Osteoblast (primary cell): ENCODE measurements at regions not wholly inside any gene's neighbourhood (a gene's known extent, or its start where the extent isn't known, plus 50 kb on each side); places are given as distances from the start of the nearest gene placed in this dataset.

Experiments used
- DNase-seq: peaks from one replicate; pipeline ENCODE4 v3.0.0; 2011; ENCODE audit warnings: low spot score, mixed read lengths; ENCODE audit not compliant: insufficient read length; ENCODE audit errors: missing footprints
- H2AFZ ChIP-seq: 2 replicates; pipeline ENCODE4 v1.6.0; 2011; ENCODE audit warnings: mild to moderate bottlenecking, low read length
- H3K27ac ChIP-seq: 2 replicates; pipeline ENCODE4 v1.5.1; 2011; ENCODE audit warnings: mild to moderate bottlenecking, low read depth, low read length, moderate library complexity
- H3K27me3 ChIP-seq: 2 replicates; pipeline ENCODE4 v1.6.0; 2012; ENCODE audit warnings: mild to moderate bottlenecking, control low read depth, inconsistent platforms, low read length, moderate library complexity; ENCODE audit not compliant: insufficient read depth
- H3K36me3 ChIP-seq: 2 replicates; pipeline ENCODE4 v1.5.1; 2011; ENCODE audit warnings: mild to moderate bottlenecking, low read length, control low read depth, moderate library complexity; ENCODE audit not compliant: insufficient read depth
- H3K4me1 ChIP-seq: 2 replicates; pipeline ENCODE4 v1.5.1; 2011; ENCODE audit warnings: mild to moderate bottlenecking, low read length, control low read depth, moderate library complexity; ENCODE audit not compliant: insufficient read depth
- H3K4me2 ChIP-seq: 2 replicates; pipeline ENCODE4 v1.6.0; 2011; ENCODE audit warnings: mild to moderate bottlenecking, low read length; ENCODE audit not compliant: insufficient read depth
- H3K4me3 ChIP-seq: fragments of 200-600 bp; sonication (generic); 3 replicates; pipeline ENCODE4 v1.5.1; 2012; ENCODE audit warnings: mild to moderate bottlenecking, low read length, inconsistent platforms; ENCODE audit not compliant: insufficient read depth
- H3K79me2 ChIP-seq: 2 replicates; pipeline ENCODE4 v1.6.0; 2012; ENCODE audit warnings: mild to moderate bottlenecking, low read length, control low read depth, inconsistent platforms; ENCODE audit not compliant: insufficient read depth
- H3K9me3 ChIP-seq: 2 replicates; pipeline ENCODE4 v1.5.1; 2011; ENCODE audit warnings: low read depth, low read length, control low read depth
- H4K20me1 ChIP-seq: 2 replicates; pipeline ENCODE4 v1.6.0; 2012; ENCODE audit warnings: mild to moderate bottlenecking, low read length, control low read depth; ENCODE audit not compliant: insufficient read depth
- TF ChIP-seq, protein P1 (sequence below): IDR thresholded peaks from 2 replicates; pipeline ENCODE4 v1.5.1; 2011; ENCODE audit warnings: mild to moderate bottlenecking, low read depth, low read length, moderate library complexity; ENCODE audit errors: extremely low read depth

DNA sequence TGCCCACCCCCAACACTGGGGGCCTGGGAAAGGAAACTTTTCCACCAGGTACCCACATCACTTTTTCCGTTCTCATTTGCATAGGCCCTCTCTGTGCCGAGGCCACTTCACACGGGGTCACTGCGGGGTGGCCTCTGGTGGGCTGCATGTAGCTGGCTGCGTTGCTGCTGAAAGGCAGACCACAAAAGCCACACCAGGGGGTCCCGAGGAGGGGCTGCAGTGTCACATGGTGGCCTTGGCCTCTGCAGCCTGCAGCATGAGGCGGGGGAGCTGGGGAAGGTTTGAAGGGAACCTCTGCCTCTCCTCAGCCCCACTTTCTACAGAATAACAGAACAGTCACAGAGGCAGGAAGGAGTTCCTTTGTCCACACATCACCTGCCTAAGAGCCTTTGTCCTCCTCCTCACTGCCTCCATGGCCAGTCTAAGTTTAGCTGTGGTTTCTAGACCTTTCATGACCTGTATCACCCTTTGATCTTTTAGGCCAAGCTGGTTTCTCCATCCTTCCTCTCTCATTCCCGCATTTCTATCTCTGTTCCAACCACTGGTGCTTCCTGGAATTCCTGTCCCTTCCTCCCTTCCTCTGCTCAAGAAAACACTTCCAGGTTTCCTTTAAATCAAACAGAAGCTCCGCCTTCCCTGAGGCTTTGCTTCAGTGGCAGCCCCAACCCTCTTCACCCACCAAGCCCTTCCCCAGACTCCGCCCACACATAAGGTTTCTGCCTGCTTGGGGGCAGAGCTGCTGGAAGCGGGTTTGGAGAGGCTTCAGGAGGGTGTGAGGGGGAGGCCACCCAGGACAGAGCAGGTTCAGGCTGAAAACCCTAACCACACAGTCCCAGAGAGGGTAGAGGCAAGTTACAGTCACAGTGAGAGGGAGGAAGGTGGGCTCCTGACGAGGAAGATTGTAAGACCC lies 150.7 kb upstream of the TLE3 start:
- TF ChIP-seq, protein P1, sequence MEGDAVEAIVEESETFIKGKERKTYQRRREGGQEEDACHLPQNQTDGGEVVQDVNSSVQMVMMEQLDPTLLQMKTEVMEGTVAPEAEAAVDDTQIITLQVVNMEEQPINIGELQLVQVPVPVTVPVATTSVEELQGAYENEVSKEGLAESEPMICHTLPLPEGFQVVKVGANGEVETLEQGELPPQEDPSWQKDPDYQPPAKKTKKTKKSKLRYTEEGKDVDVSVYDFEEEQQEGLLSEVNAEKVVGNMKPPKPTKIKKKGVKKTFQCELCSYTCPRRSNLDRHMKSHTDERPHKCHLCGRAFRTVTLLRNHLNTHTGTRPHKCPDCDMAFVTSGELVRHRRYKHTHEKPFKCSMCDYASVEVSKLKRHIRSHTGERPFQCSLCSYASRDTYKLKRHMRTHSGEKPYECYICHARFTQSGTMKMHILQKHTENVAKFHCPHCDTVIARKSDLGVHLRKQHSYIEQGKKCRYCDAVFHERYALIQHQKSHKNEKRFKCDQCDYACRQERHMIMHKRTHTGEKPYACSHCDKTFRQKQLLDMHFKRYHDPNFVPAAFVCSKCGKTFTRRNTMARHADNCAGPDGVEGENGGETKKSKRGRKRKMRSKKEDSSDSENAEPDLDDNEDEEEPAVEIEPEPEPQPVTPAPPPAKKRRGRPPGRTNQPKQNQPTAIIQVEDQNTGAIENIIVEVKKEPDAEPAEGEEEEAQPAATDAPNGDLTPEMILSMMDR = no peak
- Histone ChIP-seq H3K27me3 (no peaks in the 10 kb centered on the region), H2AFZ (no peak overlapping the region), H3K9me3 (no peaks in the 10 kb centered on the region), H3K4me2 (no peak overlapping the region), H3K79me2 (no peaks in the 10 kb centered on the region), H4K20me1 (no peaks in the 10 kb centered on the region), H3K27ac (no peak overlapping the region), H3K36me3 (no peaks in the 10 kb centered on the region), H3K4me3 (no peak overlapping the region), H3K4me1 (peaks cover 3% of the 10 kb centered on the region)
- peak; percentile 73 for DNase-seq

DNA sequence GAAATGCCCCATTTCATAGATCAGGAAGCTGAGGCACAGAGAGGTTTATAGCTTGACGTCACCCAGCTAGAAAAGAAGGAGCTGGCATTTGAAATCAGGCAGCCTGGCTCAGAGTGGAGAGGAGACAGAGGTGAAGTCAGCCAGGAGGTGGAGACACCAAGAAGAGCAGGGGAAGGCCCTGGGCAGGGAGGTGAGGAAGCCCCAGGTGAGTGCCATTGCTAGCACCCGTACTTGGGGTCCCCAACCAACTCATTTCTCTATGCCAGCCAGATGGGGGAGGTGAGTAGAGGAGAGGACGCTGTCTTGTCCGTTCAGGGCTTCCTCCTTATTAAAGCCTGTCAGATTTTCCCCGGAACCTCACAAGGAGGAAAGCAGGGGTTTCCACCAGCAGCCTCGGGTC lies 149.6 kb upstream of the TLE3 start:
- peaks cover 3% of the 10 kb centered on the region for H3K4me1 ChIP-seq
- no peak overlapping the region for H3K27ac ChIP-seq
- no peaks in the 10 kb centered on the region for H4K20me1 ChIP-seq
- peak; percentile 56 for DNase-seq
- H3K27me3 ChIP-seq = no peaks in the 10 kb centered on the region
- H3K79me2 ChIP-seq = no peaks in the 10 kb centered on the region
- no peak overlapping the region for H2AFZ ChIP-seq
- H3K9me3 ChIP-seq = no peaks in the 10 kb centered on the region
- no peaks in the 10 kb centered on the region for H3K36me3 ChIP-seq
- TF ChIP-seq, protein P1 = no peak
- no peak overlapping the region for H3K4me2 ChIP-seq
- no peak overlapping the region for H3K4me3 ChIP-seq

DNA sequence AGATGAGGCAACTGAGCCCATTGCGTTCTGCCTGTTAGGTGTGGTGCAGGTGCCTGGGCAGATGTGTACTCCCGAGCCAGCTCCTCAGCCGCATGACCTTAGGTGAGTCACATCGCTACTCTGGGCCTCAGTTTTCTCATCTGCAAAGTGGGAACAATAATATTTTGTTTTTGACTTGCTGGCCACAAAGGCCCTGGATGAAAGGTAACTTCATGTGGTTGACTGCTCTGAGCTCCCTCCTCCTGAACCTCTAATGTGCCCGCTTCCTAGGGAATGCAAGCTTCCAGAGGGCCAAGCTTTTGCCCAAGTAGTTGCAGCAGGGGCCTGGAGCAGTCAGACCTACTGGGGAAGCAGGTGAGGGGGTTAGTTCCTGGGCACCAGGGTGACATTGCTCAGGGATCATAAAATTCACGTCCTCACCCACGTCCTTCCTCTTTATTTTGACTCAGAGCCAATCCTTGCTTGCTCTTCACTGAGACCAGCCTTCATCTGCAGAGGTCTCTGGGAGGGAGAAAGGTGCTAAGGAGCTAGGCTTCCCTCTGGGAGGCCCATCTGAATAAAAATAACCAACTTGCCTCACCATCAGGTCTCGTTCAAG lies 149.0 kb upstream of the TLE3 start:
- Histone ChIP-seq H3K36me3 (no peaks in the 10 kb centered on the region), H3K79me2 (no peaks in the 10 kb centered on the region), H3K4me2 (no peak overlapping the region), H3K4me1 (peaks cover 3% of the 10 kb centered on the region), H4K20me1 (no peaks in the 10 kb centered on the region), H3K9me3 (no peaks in the 10 kb centered on the region), H3K27me3 (no peaks in the 10 kb centered on the region), H3K27ac (no peak overlapping the region), H3K4me3 (no peak overlapping the region), H2AFZ (no peak overlapping the region)
- DNase-seq = peak; percentile 45
- TF ChIP-seq, protein P1 = no peak

DNA sequence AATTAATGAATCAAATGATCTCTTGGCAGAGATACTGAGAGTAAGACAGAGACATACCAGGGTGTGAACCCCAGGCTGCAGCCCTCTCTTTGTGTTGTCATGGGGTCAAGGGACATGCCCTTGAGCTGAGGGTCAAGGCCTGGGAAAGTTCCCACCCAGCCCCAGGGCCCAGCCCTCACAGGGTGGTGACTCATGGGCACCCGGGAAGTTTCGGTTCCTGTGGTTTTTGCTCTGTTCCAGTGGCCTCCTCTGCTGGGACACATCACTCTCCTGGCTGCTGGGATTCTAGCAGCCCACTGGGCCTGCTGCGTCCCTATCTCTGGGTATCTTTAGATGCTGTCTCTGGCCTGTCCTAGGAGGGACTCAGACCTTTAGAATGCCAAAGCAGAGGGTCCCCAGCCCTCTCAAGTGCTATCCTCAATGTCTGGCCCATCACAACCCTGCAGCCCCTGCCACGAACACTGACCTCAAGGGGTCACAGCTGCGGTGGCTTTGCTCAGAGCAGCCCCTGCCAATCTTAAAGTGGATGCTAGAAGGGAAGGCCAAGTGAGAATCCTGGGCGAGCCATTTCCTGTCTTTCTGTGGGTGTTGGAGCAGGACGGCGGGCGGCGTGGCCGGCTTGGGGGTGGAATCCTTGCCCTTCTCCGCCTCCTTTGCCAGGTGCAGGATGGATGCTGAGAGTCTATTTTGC lies 148.4 kb upstream of the TLE3 start:
- H4K20me1 ChIP-seq = no peaks in the 10 kb centered on the region
- TF ChIP-seq, protein P1 = no peak
- no peak overlapping the region for H3K4me2 ChIP-seq
- no peaks in the 10 kb centered on the region for H3K27me3 ChIP-seq
- no peak overlapping the region for H3K27ac ChIP-seq
- H3K4me1 ChIP-seq = peaks cover 3% of the 10 kb centered on the region
- H2AFZ ChIP-seq = no peak overlapping the region
- H3K79me2 ChIP-seq = no peaks in the 10 kb centered on the region
- DNase-seq = peak; percentile 94
- H3K9me3 ChIP-seq = no peaks in the 10 kb centered on the region
- no peak overlapping the region for H3K4me3 ChIP-seq
- no peaks in the 10 kb centered on the region for H3K36me3 ChIP-seq
